Esophagus muscularis mucosa (tissue), 4 donors: ENCODE measurements at regions not wholly inside any gene's neighbourhood (a gene's known extent, or its start where the extent isn't known, plus 50 kb on each side); places are given as distances from the start of the nearest gene placed in this dataset.

ENCODE experiments used
- CTCF ChIP-seq, 3 experiments: fragments of 200-600 bp in 2 of 3; fragments of 450-650 bp in 1 of 3; sonication (generic) in 2 of 3; IDR thresholded peaks; one replicate each; pipeline ENCODE4 v1.5.1; 2017 to 2019; ENCODE audit warnings: antibody characterized with exemption in 3 of 3, mild to moderate bottlenecking in 2 of 3, moderate library complexity in 1 of 3
- EP300 ChIP-seq: sonication (generic); formaldehyde crosslinking; IDR thresholded peaks from one replicate; pipeline ENCODE4 v1.6.1; 2017; ENCODE audit warnings: antibody characterized with exemption
- POLR2A ChIP-seq: fragments of 450-650 bp; IDR thresholded peaks from one replicate; pipeline ENCODE4 v1.6.1; 2017; ENCODE audit warnings: antibody characterized with exemption, moderate library complexity, mild to moderate bottlenecking, low read depth

DNA sequence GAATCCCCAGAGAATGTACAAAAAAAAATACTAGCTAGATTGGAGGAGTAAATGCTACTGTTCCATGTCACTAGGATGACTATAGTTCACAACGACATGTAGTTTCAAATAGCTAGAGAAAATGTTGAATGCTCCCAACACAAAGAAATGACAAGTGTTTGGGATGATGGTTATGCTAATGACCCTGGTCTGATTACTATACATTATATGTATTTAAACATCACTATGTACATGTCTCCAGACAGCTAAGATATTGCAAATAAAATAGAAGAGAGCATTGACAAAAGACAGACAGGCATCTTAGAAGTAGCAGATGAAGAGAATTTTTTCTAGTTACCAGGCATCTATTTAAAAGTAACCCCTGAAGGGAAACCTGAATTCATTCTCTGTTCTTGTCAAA is 281.6 kb upstream of the SLC16A7 start:
- TF ChIP-seq CTCF (IDR thresholded peaks at IDR 0.05) (no peak), EP300 (no peak), POLR2A (no peak)
